ENCODE measurements at regions not wholly inside any gene's neighbourhood (a gene's known extent, or its start where the extent isn't known, plus 50 kb on each side); places are given as distances from the start of the nearest gene placed in this dataset.

- DNase-seq (ENCODE audit: low spot score): peak; percentile 76
These were observed 51.2 kb upstream of the CDH5 start for GRCh38 chr16:66315210-66315825.

DNA sequence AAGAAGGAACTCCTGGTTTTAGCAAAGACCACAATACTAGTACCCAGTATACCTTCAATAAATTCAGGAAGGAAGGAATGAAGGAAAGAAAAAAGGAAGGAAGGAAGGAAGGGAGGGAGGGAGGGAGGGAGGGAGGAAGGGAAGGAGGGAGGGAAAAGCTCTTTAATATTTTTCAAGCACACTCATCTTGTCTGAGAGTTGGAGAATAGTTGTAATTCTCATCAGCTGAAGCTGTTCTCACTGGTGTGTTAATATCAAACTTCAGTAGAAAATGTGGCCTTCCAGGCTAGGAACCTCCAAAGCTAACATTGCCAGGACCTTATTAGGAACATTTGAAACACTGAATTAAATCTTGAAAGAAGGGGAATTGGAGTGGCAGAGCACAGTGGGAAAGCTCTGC, 55.2 kb upstream of the CDH5 start:
- no peak for DNase-seq (ENCODE audit: low spot score)

DNA sequence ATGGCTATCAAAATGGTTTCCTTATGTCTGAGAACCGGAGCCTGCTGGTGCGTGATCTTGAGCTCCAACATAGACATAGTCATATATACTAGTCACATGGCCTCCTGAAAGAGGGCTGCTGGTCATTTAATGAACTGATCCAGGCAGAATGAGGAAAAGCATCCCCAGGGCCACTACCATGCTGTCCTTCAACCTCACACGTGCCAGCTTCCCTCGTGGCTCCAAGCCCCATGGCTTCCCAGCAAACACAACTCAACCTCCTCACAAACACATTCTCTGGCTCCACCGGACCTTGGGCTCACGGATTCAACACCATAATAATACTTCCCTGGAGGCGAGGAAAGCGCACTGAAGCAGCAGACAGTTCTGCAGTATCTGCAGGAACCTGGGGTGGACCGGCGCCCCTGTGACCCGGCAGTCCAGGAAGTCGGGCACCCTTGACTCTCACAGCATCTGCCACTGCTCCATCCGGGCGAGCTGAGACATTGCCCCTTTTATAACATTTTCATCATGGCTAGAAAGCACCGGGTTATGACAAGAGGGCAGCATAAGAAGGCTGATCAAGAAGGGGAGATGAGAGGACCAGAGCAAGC, 57.2 kb upstream of the CDH5 start:
- DNase-seq (ENCODE audit: low spot score): no peak

GRCh38 chr16:66308096-66308495, 58.4 kb upstream of the CDH5 start:
- DNase-seq (ENCODE audit: low spot score): no peak

DNA sequence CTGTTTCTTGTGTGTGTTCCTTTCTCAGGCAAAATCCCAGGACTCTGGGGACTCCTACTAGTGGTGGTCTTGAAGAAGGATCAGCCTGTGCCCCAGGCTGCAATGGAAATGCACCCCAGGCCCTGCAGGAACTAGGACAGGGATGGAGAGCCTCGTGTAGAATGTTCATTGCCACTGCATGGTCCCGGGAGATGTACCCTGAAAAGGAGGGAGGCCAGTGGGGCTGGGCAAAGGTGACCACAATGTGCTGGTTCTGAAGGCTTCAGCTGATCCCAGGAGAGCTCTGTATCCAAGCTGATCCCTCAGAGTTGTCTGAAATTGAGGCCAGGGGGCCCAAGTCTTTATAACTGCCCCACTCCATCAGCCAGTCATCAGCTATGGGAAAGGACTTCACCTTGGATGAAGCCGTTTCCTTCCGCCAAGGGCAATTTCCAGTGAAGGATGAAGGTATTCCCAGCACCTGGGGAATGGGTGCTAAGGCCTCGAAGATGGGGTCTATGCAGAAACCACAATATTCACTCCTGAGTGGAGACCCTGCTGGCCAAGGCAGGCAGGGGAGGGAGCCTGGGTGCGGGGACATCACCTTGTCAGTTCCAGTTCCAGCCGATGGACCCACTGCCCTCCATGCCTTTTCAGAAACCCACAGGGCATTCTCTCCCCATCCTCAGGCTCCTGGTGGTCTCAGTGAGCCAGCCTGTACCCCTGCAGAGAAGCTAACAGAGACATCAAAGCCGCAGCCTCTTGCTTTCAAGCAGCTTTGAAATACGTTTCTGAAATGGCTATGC, 59.9 kb upstream of the CDH5 start:
- no peak for DNase-seq (ENCODE audit: low spot score)

DNA sequence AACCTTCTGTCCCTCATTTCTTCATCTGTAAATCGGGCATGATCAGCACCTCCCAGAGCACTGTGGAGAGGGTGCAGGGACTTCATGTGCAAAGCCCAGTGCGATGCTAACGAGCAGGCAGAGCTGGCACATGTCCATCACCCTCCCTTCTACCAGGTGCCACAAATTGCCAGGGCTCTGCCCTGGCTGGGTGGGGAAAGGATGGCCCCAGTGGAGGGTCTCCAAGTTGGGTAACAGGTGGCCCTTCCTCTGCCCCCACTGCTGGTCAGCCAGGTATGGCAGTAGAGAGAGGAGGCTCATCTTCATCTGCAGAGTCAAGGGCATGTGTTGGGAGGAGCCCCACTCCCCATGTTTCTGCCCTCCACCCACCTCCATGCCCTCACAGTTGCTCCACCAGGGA, 61.5 kb upstream of the CDH5 start:
- no peak for DNase-seq (ENCODE audit: low spot score)

- DNase-seq (ENCODE audit: low spot score): no peak
These were observed 62.3 kb upstream of the CDH5 start for GRCh38 chr16:66304151-66304550.

GRCh38 chr16:66300501-66300900, 66.0 kb upstream of the CDH5 start:
- DNase-seq (ENCODE audit: low spot score): no peak

- DNase-seq (ENCODE audit: low spot score): no peak
These were observed 66.5 kb upstream of the CDH5 start for GRCh38 chr16:66300037-66300436.

GRCh38 chr16:66299349-66299748, 67.1 kb upstream of the CDH5 start:
- DNase-seq (ENCODE audit: low spot score): no peak

DNA sequence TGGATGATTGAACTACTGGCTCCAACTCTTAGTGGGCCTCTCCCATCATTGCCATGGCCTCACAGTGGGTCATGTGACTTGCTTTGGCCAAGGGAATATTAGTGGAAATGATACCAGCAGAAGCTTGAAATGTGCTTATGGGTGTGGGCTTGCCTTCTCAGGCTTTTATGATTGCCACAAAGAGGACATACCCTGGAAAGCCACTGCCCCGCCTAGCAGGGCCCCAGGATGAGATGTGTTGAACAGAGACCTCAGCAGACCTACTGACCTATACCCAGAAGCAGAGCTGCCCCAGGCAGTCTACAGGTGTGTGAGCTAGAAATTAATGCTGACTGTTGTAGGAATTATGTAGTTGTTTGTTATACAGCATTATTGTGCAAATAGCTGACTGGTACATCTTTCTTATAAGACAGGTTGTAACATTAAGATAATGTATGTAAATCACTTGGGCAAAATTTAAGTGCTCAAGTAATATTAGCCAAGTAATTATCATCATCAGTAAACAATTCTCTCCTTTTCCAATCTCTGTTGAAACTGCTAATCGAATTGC, 67.8 kb upstream of the CDH5 start:
- no peak for DNase-seq (ENCODE audit: low spot score)

DNA sequence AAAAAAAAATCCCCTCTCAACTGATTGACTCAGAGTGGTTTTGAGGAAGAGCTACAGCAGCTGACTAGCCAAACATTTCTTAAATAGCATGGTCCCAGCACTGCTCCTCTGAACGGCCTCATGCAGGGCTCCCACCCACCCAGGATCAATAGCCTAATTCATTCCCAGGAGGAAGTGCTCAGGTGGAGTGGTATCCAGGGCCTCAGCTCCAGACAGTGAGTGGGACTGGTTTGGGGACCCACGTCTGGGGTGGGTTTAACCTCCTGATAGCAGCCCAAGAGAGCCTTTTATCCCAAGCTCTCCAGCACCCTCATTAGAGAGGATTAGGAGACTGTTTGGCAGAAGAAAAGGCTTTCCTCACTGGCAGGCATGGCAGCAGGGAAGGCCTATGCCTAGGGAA, 68.5 kb upstream of the CDH5 start:
- DNase-seq (ENCODE audit: low spot score): no peak

GRCh38 chr16:66296591-66296990, 69.9 kb upstream of the CDH5 start:
- DNase-seq (ENCODE audit: low spot score): no peak

- no peak for DNase-seq (ENCODE audit: low spot score)
These were observed 70.5 kb upstream of the CDH5 start for GRCh38 chr16:66295761-66296546.

GRCh38 chr16:66295213-66295612, 71.3 kb upstream of the CDH5 start:
- no peak for DNase-seq (ENCODE audit: low spot score)

DNA sequence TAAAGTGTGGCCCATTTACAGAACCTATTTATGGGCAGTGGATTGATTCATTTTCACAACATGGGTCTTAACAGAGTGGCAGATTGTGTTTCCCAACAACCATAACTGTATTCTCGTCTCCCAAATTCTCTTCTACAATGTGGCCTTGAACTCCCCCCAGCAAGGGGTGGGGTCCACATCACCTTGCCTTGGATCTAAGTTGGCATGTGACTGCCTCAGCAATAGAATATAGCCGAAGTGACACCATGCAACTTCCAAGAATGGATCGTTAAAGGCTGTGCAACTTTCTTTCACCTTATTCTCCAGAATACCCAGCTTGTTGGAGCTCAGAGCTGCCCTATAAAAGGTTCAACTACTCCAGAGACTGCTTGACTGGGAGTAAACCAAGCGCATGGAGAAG, 72.0 kb upstream of the CDH5 start:
- DNase-seq (ENCODE audit: low spot score): no peak

DNA sequence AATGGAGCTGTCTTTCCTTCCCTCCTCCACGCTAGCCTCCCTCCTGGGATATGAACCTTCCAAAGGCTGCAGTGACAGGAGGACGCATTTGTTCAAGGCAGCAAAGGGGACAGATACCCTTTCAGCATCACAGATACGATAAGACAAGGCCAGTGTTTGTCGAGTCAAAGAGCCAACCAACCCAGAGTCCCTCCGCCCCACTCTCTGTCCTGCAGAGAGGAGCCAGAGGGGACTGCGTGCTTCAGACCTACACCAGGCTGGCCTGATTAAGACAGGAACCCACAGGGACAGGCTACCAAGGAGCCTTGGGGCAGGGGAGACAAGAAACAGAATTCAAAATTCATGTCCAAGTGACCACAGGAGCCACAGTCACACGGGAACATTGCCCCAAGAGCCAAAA, 72.6 kb upstream of the CDH5 start:
- DNase-seq (ENCODE audit: low spot score): no peak

DNA sequence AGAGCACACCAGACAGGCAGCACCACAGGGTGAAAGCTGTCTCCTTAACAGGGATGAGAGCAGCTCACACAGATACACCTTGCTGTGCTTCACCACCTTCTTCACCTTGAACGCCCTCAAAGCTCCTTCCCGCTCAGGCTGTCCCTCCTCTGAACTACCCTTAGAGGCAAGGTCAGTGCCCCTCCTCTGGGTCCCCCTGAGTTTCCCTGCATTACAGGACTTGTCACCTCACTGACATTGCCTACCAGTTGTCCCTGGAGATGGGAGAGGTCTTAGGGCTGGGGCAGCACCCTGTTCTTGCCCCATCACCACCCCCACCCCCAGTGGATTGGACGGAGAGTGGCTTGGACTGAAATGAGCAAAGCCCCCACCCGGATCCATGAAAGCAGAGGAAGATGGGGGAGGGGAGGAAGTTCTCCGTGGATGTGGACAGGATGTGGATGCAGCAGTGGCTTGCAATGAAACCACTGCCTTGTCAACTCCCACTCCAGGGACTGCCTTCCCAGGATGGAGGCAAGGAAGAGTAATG, 73.2 kb upstream of the CDH5 start:
- DNase-seq (ENCODE audit: low spot score): no peak

DNA sequence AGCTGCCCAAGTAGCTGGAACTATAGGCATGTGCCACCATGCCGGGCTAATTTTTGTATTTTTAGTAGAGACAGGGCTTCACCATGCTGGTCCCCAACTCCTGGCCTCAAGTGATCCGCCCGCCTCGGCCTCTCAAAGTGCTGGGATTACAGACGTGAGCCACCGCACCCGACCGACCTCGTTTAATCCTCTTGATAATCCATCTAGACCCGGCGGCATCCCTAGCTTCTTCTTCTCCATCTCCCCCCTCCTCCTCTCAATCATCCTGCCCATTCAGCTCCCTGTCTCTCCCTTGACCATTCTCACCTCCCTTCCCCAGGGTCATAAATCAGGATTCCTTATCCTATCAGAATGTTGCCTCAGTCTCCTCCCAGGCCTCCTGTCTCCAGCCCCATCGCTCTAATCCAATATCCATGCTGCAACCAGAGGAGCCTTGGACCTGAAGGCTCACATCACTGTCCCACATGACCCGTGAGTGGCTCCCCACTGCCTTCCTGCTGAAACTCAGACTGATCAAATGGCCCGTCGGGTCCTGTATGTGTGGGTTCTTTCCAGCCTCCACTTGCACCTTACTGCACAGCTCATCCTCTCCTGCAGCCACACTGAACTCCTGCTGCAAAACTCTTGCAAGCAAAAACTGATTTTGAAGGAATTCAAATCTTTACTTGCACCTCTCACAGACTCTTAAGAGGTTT, 74.1 kb upstream of the CDH5 start:
- DNase-seq (ENCODE audit: low spot score): no peak

- no peak for DNase-seq (ENCODE audit: low spot score)
These were observed 74.7 kb upstream of the CDH5 start for GRCh38 chr16:66291833-66292232.

DNA sequence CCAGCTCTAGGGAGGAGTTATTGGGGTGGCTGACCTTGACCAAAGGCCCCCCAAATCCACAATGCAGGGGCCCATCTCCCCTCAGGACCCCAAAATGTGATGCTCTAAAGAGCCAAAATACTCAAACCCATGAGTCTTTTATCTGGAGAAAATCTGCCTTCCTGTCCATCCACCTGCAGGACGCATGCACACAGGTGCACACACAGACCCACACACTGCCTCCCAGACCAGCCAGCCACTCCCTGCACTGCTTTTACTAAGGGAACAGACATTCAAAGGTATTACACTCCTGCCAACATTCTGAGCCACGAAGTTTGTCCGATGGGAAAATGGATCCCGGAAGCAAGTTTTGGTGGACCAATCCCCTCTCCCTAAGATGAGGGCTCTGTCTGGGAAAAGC, 76.1 kb upstream of the CDH5 start:
- DNase-seq (ENCODE audit: low spot score): no peak

DNA sequence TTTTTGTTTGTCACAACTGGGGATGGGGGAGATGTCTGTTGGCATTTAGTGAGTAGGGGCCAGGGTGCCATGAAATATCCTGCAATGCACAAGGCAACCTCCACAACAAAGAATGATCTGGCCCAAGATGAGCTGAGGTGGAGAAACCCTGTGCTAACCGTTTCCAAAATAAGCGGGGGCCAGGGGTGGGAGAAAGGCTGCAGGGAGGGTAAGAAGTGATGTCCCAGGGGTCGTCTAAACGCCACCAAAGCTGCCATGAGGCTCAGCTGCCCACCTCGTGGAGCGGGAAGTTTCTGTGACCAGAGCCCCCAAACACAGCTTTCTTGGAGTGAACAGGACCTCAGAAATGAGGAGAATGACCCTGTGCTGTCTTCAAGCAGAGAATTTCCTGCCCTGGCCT, 76.5 kb upstream of the CDH5 start:
- no peak for DNase-seq (ENCODE audit: low spot score)
